Right lobe of liver (tissue), 4 donors: ENCODE measurements at regions not wholly inside any gene's neighbourhood (a gene's known extent, or its start where the extent isn't known, plus 50 kb on each side); places are given as distances from the start of the nearest gene placed in this dataset.

Experiments used
- CTCF ChIP-seq, 4 donors: fragments of 200-600 bp in 3 of 4; fragments of 450-650 bp in 1 of 4; IDR thresholded peaks; one replicate each; pipeline versions ENCODE4 v1.5.1 to v1.8.0; 2016 to 2022; ENCODE audit warnings: antibody characterized with exemption in 4 of 4, mild to moderate bottlenecking in 2 of 4
- POLR2A ChIP-seq: fragments of 450-650 bp; IDR thresholded peaks from one replicate; pipeline ENCODE4 v1.6.1; 2017; ENCODE audit warnings: antibody characterized with exemption, mild to moderate bottlenecking
- donor health status: DM: no; HTN: no; CAD: no.
- donor health status: DM: no; HTN: no; CAD: no.
- donor health status: DM: no; HTN: yes; CAD: no.

GRCh38 chr11:115896084-115896483 is 391.9 kb upstream of the CADM1 start:
- TF ChIP-seq CTCF (IDR thresholded peaks at IDR 0.05) (no peak), POLR2A (no peak)
